SK-N-MC (cell line): ENCODE measurements at regions not wholly inside any gene's neighbourhood (a gene's known extent, or its start where the extent isn't known, plus 50 kb on each side); places are given as distances from the start of the nearest gene placed in this dataset.

ENCODE experiments used
- EZH2 ChIP-seq: fragments of 200-600 bp; sonication (generic); IDR thresholded peaks from one replicate; pipeline ENCODE4 v1.6.1; 2017; ENCODE audit warnings: antibody characterized with exemption
- FOXP2 ChIP-seq: optimal IDR thresholded peaks from 2 replicates; pipeline ENCODE3; 2011; ENCODE audit warnings: mild to moderate bottlenecking, moderate library complexity; ENCODE audit not compliant: insufficient read depth; ENCODE audit errors: extremely low read length, control extremely low read depth
- POLR2AphosphoS5 ChIP-seq: IDR thresholded peaks from 2 replicates; pipeline ENCODE4 v1.6.1; 2012; ENCODE audit warnings: mild to moderate bottlenecking, low read depth, low read length, borderline replicate concordance

GRCh38 chr1:5324883-5325282 lies 667.3 kb downstream of the NPHP4 start:
- no peak for TF ChIP-seq EZH2
- TF ChIP-seq POLR2AphosphoS5: no peak
- no peak for TF ChIP-seq FOXP2
